Muscle of arm (tissue), 1 donor: ENCODE measurements at regions not wholly inside any gene's neighbourhood (a gene's known extent, or its start where the extent isn't known, plus 50 kb on each side); places are given as distances from the start of the nearest gene placed in this dataset.
A peak's percentile ranks its signal among the peaks of the same experiment; 100 is the strongest.
"Not testable (repeated sequence)": the region's sequence is repeated elsewhere in the genome, so short reads cannot be mapped to it uniquely, and the experiment has no call there.

Experiments
- DNase-seq: peaks from one replicate; pipeline ENCODE4 v3.0.0-alpha.2; 2013

GRCh38 chr4:147102596-147102995, 156.9 kb upstream of the TTC29 start:
- DNase-seq = no peak

GRCh38 chr4:147103403-147103946, 157.8 kb upstream of the TTC29 start:
- no peak for DNase-seq

GRCh38 chr4:147104768-147105167, 159.1 kb upstream of the TTC29 start:
- no peak for DNase-seq

- no peak for DNase-seq
Measured at GRCh38 chr4:147108409-147108808, 162.7 kb upstream of the TTC29 start.

- DNase-seq = no peak
Measured at GRCh38 chr4:147109800-147110199, 164.1 kb upstream of the TTC29 start.

GRCh38 chr4:147110473-147111367, 165.1 kb upstream of the TTC29 start:
- DNase-seq = no peak

- not testable (repeated sequence) for DNase-seq
Measured at GRCh38 chr4:147112196-147112595, 166.5 kb upstream of the TTC29 start.

GRCh38 chr4:147117431-147117830, 171.8 kb upstream of the TTC29 start:
- DNase-seq = no peak

GRCh38 chr4:147118528-147118927, 172.9 kb upstream of the TTC29 start:
- peak; percentile 66 for DNase-seq

- DNase-seq = no peak
Measured at GRCh38 chr4:147122685-147123084, 177.0 kb upstream of the TTC29 start.

GRCh38 chr4:147123146-147123545, 177.5 kb upstream of the TTC29 start:
- no peak for DNase-seq

GRCh38 chr4:147128787-147129186, 183.1 kb upstream of the TTC29 start:
- no peak for DNase-seq

GRCh38 chr4:147129687-147130086, 184.0 kb upstream of the TTC29 start:
- DNase-seq = no peak

- DNase-seq = no peak
Measured at GRCh38 chr4:147134536-147135210, 189.0 kb upstream of the TTC29 start.

- DNase-seq = peak; percentile 55
Measured at GRCh38 chr4:147136310-147136709, 190.6 kb upstream of the TTC29 start.

- DNase-seq = no peak
Measured at GRCh38 chr4:147136751-147137150, 191.1 kb upstream of the TTC29 start.

GRCh38 chr4:147137280-147137679, 191.6 kb upstream of the TTC29 start:
- no peak for DNase-seq

GRCh38 chr4:147138171-147138570, 192.5 kb upstream of the TTC29 start:
- DNase-seq = no peak

- DNase-seq = no peak
Measured at GRCh38 chr4:147139455-147140198, 194.0 kb upstream of the TTC29 start.

GRCh38 chr4:147151763-147152162, 206.1 kb upstream of the TTC29 start:
- no peak for DNase-seq

- DNase-seq = peak; percentile 39
Measured at GRCh38 chr4:147157860-147158701, 212.4 kb upstream of the TTC29 start.
